DND-41 (cell line): ENCODE measurements at regions not wholly inside any gene's neighbourhood (a gene's known extent, or its start where the extent isn't known, plus 50 kb on each side); places are given as distances from the start of the nearest gene placed in this dataset.
"Not testable (repeated sequence)": the region's sequence is repeated elsewhere in the genome, so short reads cannot be mapped to it uniquely, and the experiment has no call there.

ENCODE experiments used
- ATAC-seq: fragments of 200-7000 bp; cut with Tn5 transposase; 3 replicates; pipeline ENCODE4 v1.9.1; 2021; ENCODE audit warnings: low read depth; ENCODE audit not compliant: insufficient read depth
- DNase-seq: peaks from one replicate; pipeline ENCODE4 v3.0.0-alpha.2; 2020
- H2AFZ ChIP-seq: 2 replicates; pipeline ENCODE4 v1.6.0; 2012; ENCODE audit warnings: low read depth, low read length
- H3K27ac ChIP-seq: 2 replicates; pipeline ENCODE4 v1.5.1; 2012; ENCODE audit warnings: low read length, inconsistent platforms
- H3K27me3 ChIP-seq: fragments of 200-600 bp; sonication (generic); 2 replicates; pipeline ENCODE4 v1.6.0; 2012; ENCODE audit warnings: low read length, mild to moderate bottlenecking, inconsistent platforms; ENCODE audit not compliant: insufficient read depth, poor library complexity
- H3K36me3 ChIP-seq: 2 replicates; pipeline ENCODE4 v1.5.1; 2012; ENCODE audit warnings: low read length, inconsistent platforms; ENCODE audit not compliant: insufficient read depth
- H3K4me1 ChIP-seq: 2 replicates; pipeline ENCODE4 v1.5.1; 2012; ENCODE audit warnings: mild to moderate bottlenecking, low read length; ENCODE audit not compliant: insufficient read depth
- H3K4me2 ChIP-seq: 2 replicates; pipeline ENCODE4 v1.6.0; 2012; ENCODE audit warnings: mild to moderate bottlenecking, moderate library complexity, low read length, inconsistent platforms; ENCODE audit not compliant: insufficient read depth
- H3K4me3 ChIP-seq, 2 experiments: fragments of 200-600 bp in 1 of 2; shearing (Covaris generic) in 1 of 2; 2 replicates each; pipeline ENCODE4 v1.5.1; 2012 to 2016; ENCODE audit warnings: inconsistent platforms in 2 of 2, low read length in 2 of 2, mild to moderate bottlenecking in 2 of 2, low read depth in 1 of 2, moderate library complexity in 1 of 2
- H3K79me2 ChIP-seq: 2 replicates; pipeline ENCODE4 v1.6.0; 2012; ENCODE audit warnings: low read length, inconsistent platforms; ENCODE audit not compliant: insufficient read depth
- H3K9ac ChIP-seq: 2 replicates; pipeline ENCODE4 v1.6.0; 2012; ENCODE audit warnings: low read depth, mild to moderate bottlenecking, inconsistent platforms, low read length, moderate library complexity
- H3K9me3 ChIP-seq: 2 replicates; pipeline ENCODE4 v1.5.1; 2012; ENCODE audit warnings: low read length, moderate library complexity, mild to moderate bottlenecking, inconsistent platforms; ENCODE audit not compliant: insufficient read depth, severe bottlenecking
- H4K20me1 ChIP-seq: 2 replicates; pipeline ENCODE4 v1.6.0; 2012; ENCODE audit warnings: low read length; ENCODE audit not compliant: insufficient read depth
- CTCF ChIP-seq: IDR thresholded peaks from 2 replicates; pipeline ENCODE4 v1.5.1; 2012; ENCODE audit warnings: borderline replicate concordance, low read length, moderate library complexity, mild to moderate bottlenecking; ENCODE audit not compliant: poor library complexity, severe bottlenecking; ENCODE audit errors: extremely low read depth
- EZH2 ChIP-seq: IDR thresholded peaks from 3 replicates; pipeline ENCODE4 v1.6.1; 2012; ENCODE audit warnings: borderline replicate concordance, low read depth, mild to moderate bottlenecking, moderate library complexity, low read length, inconsistent platforms; ENCODE audit not compliant: severe bottlenecking

DNA sequence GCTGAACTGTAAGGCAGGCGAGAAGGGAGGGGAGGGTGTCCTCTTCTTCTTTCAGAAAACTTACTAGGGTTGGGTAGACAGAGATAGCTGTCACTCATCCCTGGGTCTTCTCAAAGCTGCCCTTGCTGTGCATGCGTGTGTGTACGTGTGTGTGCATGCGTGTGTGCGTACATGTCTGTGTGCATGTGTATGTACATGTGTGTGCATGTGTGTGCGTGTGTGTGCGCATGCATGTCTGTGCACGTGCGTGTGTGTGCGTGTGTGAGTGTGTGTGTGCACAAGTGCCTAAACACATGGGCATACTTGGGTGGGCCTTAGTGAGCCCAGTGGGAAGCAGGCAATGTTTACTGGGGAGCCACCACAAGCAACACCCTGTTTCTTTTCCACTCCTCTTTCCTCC is 154.8 kb upstream of the TNRC6C start:
- no peaks in the 10 kb centered on the region for H3K36me3 ChIP-seq
- H2AFZ ChIP-seq = no peak overlapping the region
- H3K4me1 ChIP-seq = no peaks in the 10 kb centered on the region
- no peaks in the 10 kb centered on the region for H4K20me1 ChIP-seq
- no peak for TF ChIP-seq CTCF
- TF ChIP-seq EZH2 = no peak
- H3K27me3 ChIP-seq = no peaks in the 10 kb centered on the region
- ATAC-seq (no peak), DNase-seq (no peak)
- no peak overlapping the region for H3K4me2 ChIP-seq
- H3K9me3 ChIP-seq = no peaks in the 10 kb centered on the region
- no peaks in the 10 kb centered on the region for H3K79me2 ChIP-seq
- no peak overlapping the region for H3K9ac ChIP-seq
- H3K27ac ChIP-seq = no peak overlapping the region
- no peak overlapping the region for H3K4me3 ChIP-seq

GRCh38 chr17:77804796-77805426 is 153.6 kb upstream of the TNRC6C start:
- Histone ChIP-seq H3K36me3 (no peaks in the 10 kb centered on the region), H3K27me3 (no peaks in the 10 kb centered on the region), H3K4me2 (no peak overlapping the region), H3K79me2 (no peaks in the 10 kb centered on the region), H4K20me1 (no peaks in the 10 kb centered on the region), H3K9me3 (no peaks in the 10 kb centered on the region), H2AFZ (no peak overlapping the region), H3K4me3 (no peak overlapping the region), H3K9ac (no peak overlapping the region), H3K27ac (no peak overlapping the region), H3K4me1 (no peaks in the 10 kb centered on the region)
- TF ChIP-seq EZH2 (no peak), CTCF (no peak)
- ATAC-seq = no peak
- no peak for DNase-seq

- not testable (repeated sequence) for H3K4me1 ChIP-seq, ATAC-seq, H2AFZ ChIP-seq, H3K4me3 ChIP-seq, H3K9ac ChIP-seq, DNase-seq, H4K20me1 ChIP-seq, H3K27ac ChIP-seq, H3K36me3 ChIP-seq, H3K9me3 ChIP-seq, H3K79me2 ChIP-seq, H3K4me2 ChIP-seq, H3K27me3 ChIP-seq
These were observed 152.5 kb upstream of the TNRC6C start for GRCh38 chr17:77805970-77806369.

DNA sequence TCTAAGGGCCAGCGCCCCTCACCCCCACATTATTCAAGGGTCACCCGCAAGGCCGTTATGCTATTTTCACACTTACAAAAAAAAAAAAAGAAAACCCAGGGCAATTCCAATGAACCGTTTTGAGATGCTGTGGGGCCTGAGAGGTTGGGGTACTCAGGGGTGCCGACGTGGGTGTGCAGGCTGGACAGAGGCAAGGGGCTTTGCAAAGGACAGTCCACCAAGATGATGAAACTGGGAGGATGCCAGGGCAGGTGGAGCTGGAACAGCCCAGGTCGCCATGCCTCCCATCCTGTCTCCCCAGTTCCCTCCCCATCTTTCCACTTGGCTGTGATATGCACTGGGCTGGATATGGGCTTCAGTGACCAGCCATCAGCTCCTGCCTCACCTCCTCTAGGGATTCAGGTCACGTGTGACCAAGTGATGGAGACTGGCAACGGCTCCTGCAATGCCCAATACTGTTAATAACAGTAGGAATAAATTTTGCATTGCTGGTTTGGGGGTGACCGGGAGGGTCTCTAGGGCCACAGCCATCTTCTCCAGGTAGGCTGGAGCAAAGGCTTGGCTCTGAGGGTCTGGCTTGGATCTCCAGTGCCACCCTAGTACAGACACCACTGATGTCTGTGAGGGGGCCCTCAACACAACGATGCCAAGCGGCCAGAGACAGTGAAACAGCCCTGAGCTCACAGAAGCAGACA is 151.3 kb upstream of the TNRC6C start:
- no peaks in the 10 kb centered on the region for H3K4me1 ChIP-seq
- no peaks in the 10 kb centered on the region for H3K27me3 ChIP-seq
- no peaks in the 10 kb centered on the region for H3K36me3 ChIP-seq
- no peak for ATAC-seq
- H3K9me3 ChIP-seq = no peaks in the 10 kb centered on the region
- H3K4me3 ChIP-seq = no peak overlapping the region
- H3K27ac ChIP-seq = no peak overlapping the region
- no peak overlapping the region for H2AFZ ChIP-seq
- H3K4me2 ChIP-seq = no peak overlapping the region
- TF ChIP-seq EZH2 (no peak), CTCF (no peak)
- no peak overlapping the region for H3K9ac ChIP-seq
- DNase-seq = no peak
- no peaks in the 10 kb centered on the region for H4K20me1 ChIP-seq
- H3K79me2 ChIP-seq = no peaks in the 10 kb centered on the region
